ENCODE measurements at regions not wholly inside any gene's neighbourhood (a gene's known extent, or its start where the extent isn't known, plus 50 kb on each side); places are given as distances from the start of the nearest gene placed in this dataset.

- no peak for DNase-seq (ENCODE audit: low spot score)
Observed at GRCh38 chr1:214205053-214205452, 75.9 kb upstream of the SMYD2 start.

- DNase-seq (ENCODE audit: low spot score) = no peak
Observed at GRCh38 chr1:214208460-214208859, 72.5 kb upstream of the SMYD2 start.

GRCh38 chr1:214209260-214209808 is 71.6 kb upstream of the SMYD2 start:
- DNase-seq (ENCODE audit: low spot score) = no peak

GRCh38 chr1:214213136-214213535 is 67.8 kb upstream of the SMYD2 start:
- no peak for DNase-seq (ENCODE audit: low spot score)

GRCh38 chr1:214214851-214215250 is 66.1 kb upstream of the SMYD2 start:
- DNase-seq (ENCODE audit: low spot score) = no peak

- no peak for DNase-seq (ENCODE audit: low spot score)
Observed at GRCh38 chr1:214215583-214215982, 65.4 kb upstream of the SMYD2 start.

- no peak for DNase-seq (ENCODE audit: low spot score)
Observed at GRCh38 chr1:214216021-214216420, 64.9 kb upstream of the SMYD2 start.

- no peak for DNase-seq (ENCODE audit: low spot score)
Observed at GRCh38 chr1:214216779-214217178, 64.2 kb upstream of the SMYD2 start.

- DNase-seq (ENCODE audit: low spot score) = no peak
Observed at GRCh38 chr1:214219902-214220301, 61.1 kb upstream of the SMYD2 start.

- no peak for DNase-seq (ENCODE audit: low spot score)
Observed at GRCh38 chr1:214220891-214221290, 60.1 kb upstream of the SMYD2 start.

- DNase-seq (ENCODE audit: low spot score) = no peak
Observed at GRCh38 chr1:214224611-214225354, 56.2 kb upstream of the SMYD2 start.

GRCh38 chr1:214228976-214229375 is 52.0 kb upstream of the SMYD2 start:
- no peak for DNase-seq (ENCODE audit: low spot score)

- DNase-seq (ENCODE audit: low spot score) = no peak
Observed at GRCh38 chr1:214229736-214230135, 51.2 kb upstream of the SMYD2 start.

Data from ecto neural progenitor cell (in vitro differentiated cells).